HEK293 (cell line): ENCODE measurements at regions not wholly inside any gene's neighbourhood (a gene's known extent, or its start where the extent isn't known, plus 50 kb on each side); places are given as distances from the start of the nearest gene placed in this dataset.

Source experiments
- CTCF ChIA-PET: fragments of 350-600 bp; formaldehyde crosslinking; extraction: SDS; loops from one replicate; lab custom pipeline; 2021; ENCODE audit warnings: antibody characterized with exemption; lab: Yijun Ruan, JAX
- POLR2A ChIA-PET: fragments of 300-600 bp; formaldehyde crosslinking; extraction: SDS; loops from one replicate; lab custom pipeline; 2020; ENCODE audit warnings: antibody characterized with exemption, inconsistent platforms; lab: Yijun Ruan, JAX
- H3K27ac ChIP-seq: fragments of 200-500 bp; sonication (Bioruptor generic); 2 replicates; pipeline ENCODE4 v1.5.1; 2014; ENCODE audit warnings: low read depth, low read length, control low read depth, inconsistent platforms; ENCODE audit errors: extremely low read depth
- H3K36me3 ChIP-seq, 2 experiments: fragments of 200-500 bp in 1 of 2; sonication (Bioruptor generic) in 1 of 2; 1 replicate in 1 of 2; 2 replicates in 1 of 2; pipeline ENCODE4 v1.5.1; 2014 to 2017; ENCODE audit warnings: inconsistent platforms in 2 of 2, low read length in 2 of 2; ENCODE audit not compliant: control insufficient read depth in 2 of 2, insufficient read depth in 1 of 2
- H3K4me1 ChIP-seq: fragments of 200-500 bp; sonication (Bioruptor generic); 2 replicates; pipeline ENCODE4 v1.5.1; 2014; ENCODE audit warnings: mild to moderate bottlenecking, low read length, inconsistent platforms; ENCODE audit not compliant: control insufficient read depth, insufficient read depth
- H3K4me3 ChIP-seq: 2 replicates; pipeline ENCODE4 v1.5.1; 2011; ENCODE audit warnings: low read depth, mild to moderate bottlenecking, control low read depth, low read length, moderate library complexity
- H3K9me3 ChIP-seq: fragments of 200-500 bp; sonication (Bioruptor generic); 2 replicates; pipeline ENCODE4 v1.5.1; 2014; ENCODE audit warnings: low read depth, low read length, inconsistent platforms; ENCODE audit not compliant: control insufficient read depth, insufficient read depth
- HOXC10 ChIP-seq: sonication (generic); formaldehyde crosslinking; IDR thresholded peaks from 2 replicates; pipeline ENCODE4 v1.8.1; 2023; ENCODE audit warnings: mild to moderate bottlenecking, missing genetic modification reagents
- ZNF133 ChIP-seq: fragments of 450-650 bp; formaldehyde crosslinking; IDR thresholded peaks from 2 replicates; pipeline ENCODE4 v1.5.1; 2016; ENCODE audit warnings: missing biosample characterization, missing genetic modification characterization
- ZNF302 ChIP-seq: fragments of 450-650 bp; formaldehyde crosslinking; IDR thresholded peaks from 2 replicates; pipeline ENCODE4 v1.5.1; 2016; ENCODE audit warnings: missing biosample characterization, missing genetic modification characterization, low read depth
- ZNF548 ChIP-seq: fragments of 450-650 bp; formaldehyde crosslinking; IDR thresholded peaks from 2 replicates; pipeline ENCODE4 v1.5.1; 2016; ENCODE audit warnings: missing biosample characterization, missing genetic modification characterization
- ZNF830 ChIP-seq: fragments of 450-650 bp; IDR thresholded peaks from 2 replicates; pipeline ENCODE4 v1.5.0; 2018; ENCODE audit warnings: missing biosample characterization, missing genetic modification characterization, low read depth, mild to moderate bottlenecking, moderate library complexity
- TF ChIP-seq, protein P1 (sequence below): fragments of 450-650 bp; formaldehyde crosslinking; IDR thresholded peaks from 2 replicates; pipeline ENCODE4 v1.5.1; 2016; ENCODE audit warnings: missing biosample characterization, missing genetic modification characterization, borderline replicate concordance
- TF ChIP-seq, protein P2 (sequence below): fragments of 450-650 bp; formaldehyde crosslinking; IDR thresholded peaks from 2 replicates; pipeline ENCODE4 v1.5.1; 2016; ENCODE audit warnings: missing biosample characterization, missing genetic modification characterization, low read depth
- TF ChIP-seq, protein P3 (sequence below): fragments of 450-650 bp; formaldehyde crosslinking; IDR thresholded peaks from 2 replicates; pipeline ENCODE4 v1.5.1; 2016; ENCODE audit warnings: missing biosample characterization, missing genetic modification characterization
- TF ChIP-seq, protein P4 (sequence below): fragments of 450-650 bp; formaldehyde crosslinking; IDR thresholded peaks from 2 replicates; pipeline ENCODE4 v1.5.1; 2016; ENCODE audit warnings: missing biosample characterization, missing genetic modification characterization
- TF ChIP-seq, protein P5 (sequence below): fragments of 450-650 bp; formaldehyde crosslinking; IDR thresholded peaks from 2 replicates; pipeline ENCODE4 v1.5.1; 2016; ENCODE audit warnings: missing biosample characterization, missing genetic modification characterization
- TF ChIP-seq, protein P6 (sequence below): fragments of 450-650 bp; formaldehyde crosslinking; IDR thresholded peaks from 2 replicates; pipeline ENCODE4 v1.5.1; 2016; ENCODE audit warnings: missing biosample characterization, missing genetic modification characterization

DNA sequence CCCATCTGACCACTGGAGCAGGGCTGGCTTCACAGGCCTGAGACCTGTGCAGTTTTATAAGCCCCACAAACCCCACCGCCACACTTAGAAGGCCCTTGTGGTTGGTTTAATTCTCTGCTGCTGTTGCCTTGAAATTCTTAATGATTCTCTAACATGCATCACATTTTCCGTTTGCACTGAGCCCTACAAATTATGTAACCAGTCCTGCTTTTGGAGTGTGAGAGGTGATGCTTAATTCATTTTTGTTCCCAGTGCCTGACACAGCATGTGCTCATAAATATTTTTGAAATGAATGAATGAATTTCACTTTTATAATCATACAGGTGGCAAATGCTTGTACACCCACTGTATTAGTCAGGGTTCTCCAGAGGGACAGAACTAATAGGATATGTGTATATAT, 52.8 kb upstream of the PLXNC1 start (continued):
- TF ChIP-seq, protein P1, sequence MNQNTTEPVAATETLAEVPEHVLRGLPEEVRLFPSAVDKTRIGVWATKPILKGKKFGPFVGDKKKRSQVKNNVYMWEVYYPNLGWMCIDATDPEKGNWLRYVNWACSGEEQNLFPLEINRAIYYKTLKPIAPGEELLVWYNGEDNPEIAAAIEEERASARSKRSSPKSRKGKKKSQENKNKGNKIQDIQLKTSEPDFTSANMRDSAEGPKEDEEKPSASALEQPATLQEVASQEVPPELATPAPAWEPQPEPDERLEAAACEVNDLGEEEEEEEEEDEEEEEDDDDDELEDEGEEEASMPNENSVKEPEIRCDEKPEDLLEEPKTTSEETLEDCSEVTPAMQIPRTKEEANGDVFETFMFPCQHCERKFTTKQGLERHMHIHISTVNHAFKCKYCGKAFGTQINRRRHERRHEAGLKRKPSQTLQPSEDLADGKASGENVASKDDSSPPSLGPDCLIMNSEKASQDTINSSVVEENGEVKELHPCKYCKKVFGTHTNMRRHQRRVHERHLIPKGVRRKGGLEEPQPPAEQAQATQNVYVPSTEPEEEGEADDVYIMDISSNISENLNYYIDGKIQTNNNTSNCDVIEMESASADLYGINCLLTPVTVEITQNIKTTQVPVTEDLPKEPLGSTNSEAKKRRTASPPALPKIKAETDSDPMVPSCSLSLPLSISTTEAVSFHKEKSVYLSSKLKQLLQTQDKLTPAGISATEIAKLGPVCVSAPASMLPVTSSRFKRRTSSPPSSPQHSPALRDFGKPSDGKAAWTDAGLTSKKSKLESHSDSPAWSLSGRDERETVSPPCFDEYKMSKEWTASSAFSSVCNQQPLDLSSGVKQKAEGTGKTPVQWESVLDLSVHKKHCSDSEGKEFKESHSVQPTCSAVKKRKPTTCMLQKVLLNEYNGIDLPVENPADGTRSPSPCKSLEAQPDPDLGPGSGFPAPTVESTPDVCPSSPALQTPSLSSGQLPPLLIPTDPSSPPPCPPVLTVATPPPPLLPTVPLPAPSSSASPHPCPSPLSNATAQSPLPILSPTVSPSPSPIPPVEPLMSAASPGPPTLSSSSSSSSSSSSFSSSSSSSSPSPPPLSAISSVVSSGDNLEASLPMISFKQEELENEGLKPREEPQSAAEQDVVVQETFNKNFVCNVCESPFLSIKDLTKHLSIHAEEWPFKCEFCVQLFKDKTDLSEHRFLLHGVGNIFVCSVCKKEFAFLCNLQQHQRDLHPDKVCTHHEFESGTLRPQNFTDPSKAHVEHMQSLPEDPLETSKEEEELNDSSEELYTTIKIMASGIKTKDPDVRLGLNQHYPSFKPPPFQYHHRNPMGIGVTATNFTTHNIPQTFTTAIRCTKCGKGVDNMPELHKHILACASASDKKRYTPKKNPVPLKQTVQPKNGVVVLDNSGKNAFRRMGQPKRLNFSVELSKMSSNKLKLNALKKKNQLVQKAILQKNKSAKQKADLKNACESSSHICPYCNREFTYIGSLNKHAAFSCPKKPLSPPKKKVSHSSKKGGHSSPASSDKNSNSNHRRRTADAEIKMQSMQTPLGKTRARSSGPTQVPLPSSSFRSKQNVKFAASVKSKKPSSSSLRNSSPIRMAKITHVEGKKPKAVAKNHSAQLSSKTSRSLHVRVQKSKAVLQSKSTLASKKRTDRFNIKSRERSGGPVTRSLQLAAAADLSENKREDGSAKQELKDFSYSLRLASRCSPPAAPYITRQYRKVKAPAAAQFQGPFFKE: no peak
- no peak for TF ChIP-seq ZNF548 (tag by site-specific recombination)
- TF ChIP-seq HOXC10 (CRISPR knock-in tag): no peak
- TF ChIP-seq ZNF302 (tag by site-specific recombination): no peak
- TF ChIP-seq, protein P2, sequence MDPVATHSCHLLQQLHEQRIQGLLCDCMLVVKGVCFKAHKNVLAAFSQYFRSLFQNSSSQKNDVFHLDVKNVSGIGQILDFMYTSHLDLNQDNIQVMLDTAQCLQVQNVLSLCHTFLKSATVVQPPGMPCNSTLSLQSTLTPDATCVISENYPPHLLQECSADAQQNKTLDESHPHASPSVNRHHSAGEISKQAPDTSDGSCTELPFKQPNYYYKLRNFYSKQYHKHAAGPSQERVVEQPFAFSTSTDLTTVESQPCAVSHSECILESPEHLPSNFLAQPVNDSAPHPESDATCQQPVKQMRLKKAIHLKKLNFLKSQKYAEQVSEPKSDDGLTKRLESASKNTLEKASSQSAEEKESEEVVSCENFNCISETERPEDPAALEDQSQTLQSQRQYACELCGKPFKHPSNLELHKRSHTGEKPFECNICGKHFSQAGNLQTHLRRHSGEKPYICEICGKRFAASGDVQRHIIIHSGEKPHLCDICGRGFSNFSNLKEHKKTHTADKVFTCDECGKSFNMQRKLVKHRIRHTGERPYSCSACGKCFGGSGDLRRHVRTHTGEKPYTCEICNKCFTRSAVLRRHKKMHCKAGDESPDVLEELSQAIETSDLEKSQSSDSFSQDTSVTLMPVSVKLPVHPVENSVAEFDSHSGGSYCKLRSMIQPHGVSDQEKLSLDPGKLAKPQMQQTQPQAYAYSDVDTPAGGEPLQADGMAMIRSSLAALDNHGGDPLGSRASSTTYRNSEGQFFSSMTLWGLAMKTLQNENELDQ (tag by site-specific recombination): no peak
- TF ChIP-seq, protein P3, sequence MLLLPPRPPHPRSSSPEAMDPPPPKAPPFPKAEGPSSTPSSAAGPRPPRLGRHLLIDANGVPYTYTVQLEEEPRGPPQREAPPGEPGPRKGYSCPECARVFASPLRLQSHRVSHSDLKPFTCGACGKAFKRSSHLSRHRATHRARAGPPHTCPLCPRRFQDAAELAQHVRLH (tag by site-specific recombination): no peak
- no peak for TF ChIP-seq ZNF133
- TF ChIP-seq, all 188 proteins: peak for 0

DNA sequence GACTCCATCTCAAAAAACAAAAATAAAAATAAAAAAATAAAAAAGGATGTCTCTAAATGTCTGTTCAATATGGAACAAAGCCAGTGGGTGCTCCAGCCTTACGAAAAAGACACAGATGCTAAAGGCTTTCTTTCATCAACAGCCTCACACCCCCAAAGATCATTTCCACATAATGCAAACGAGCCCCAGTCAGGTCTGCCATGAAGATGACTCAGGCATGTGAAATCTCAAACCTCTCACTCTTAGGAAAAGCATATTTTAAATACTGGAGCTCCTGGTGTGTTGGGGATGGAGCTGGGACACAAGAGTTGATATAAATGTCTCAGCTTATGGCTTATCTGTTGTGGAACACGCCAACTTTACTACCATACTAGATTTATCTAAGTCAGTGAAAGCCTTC, 49.9 kb upstream of the PLXNC1 start:
- Histone ChIP-seq H3K27ac (no peak overlapping the region), H3K4me1 (no peaks in the 10 kb centered on the region), H3K4me3 (no peak overlapping the region), H3K36me3 (no peaks in the 10 kb centered on the region), H3K9me3 (no peaks in the 10 kb centered on the region)
- POLR2A ChIA-PET: interaction anchor here (1.4 kb wide), 1 partner anchor 529 kb away, joined by 4 read pairs; no protein-coding TSS in a partner anchor
- TF ChIP-seq, protein P4, sequence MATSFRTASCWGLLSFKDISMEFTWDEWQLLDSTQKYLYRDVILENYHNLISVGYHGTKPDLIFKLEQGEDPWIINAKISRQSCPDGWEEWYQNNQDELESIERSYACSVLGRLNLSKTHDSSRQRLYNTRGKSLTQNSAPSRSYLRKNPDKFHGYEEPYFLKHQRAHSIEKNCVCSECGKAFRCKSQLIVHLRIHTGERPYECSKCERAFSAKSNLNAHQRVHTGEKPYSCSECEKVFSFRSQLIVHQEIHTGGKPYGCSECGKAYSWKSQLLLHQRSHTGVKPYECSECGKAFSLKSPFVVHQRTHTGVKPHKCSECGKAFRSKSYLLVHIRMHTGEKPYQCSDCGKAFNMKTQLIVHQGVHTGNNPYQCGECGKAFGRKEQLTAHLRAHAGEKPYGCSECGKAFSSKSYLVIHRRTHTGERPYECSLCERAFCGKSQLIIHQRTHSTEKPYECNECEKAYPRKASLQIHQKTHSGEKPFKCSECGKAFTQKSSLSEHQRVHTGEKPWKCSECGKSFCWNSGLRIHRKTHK (tag by site-specific recombination): no peak
- TF ChIP-seq, protein P5, sequence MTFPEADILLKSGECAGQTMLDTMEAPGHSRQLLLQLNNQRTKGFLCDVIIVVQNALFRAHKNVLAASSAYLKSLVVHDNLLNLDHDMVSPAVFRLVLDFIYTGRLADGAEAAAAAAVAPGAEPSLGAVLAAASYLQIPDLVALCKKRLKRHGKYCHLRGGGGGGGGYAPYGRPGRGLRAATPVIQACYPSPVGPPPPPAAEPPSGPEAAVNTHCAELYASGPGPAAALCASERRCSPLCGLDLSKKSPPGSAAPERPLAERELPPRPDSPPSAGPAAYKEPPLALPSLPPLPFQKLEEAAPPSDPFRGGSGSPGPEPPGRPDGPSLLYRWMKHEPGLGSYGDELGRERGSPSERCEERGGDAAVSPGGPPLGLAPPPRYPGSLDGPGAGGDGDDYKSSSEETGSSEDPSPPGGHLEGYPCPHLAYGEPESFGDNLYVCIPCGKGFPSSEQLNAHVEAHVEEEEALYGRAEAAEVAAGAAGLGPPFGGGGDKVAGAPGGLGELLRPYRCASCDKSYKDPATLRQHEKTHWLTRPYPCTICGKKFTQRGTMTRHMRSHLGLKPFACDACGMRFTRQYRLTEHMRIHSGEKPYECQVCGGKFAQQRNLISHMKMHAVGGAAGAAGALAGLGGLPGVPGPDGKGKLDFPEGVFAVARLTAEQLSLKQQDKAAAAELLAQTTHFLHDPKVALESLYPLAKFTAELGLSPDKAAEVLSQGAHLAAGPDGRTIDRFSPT (tag by site-specific recombination): no peak
- no peak for TF ChIP-seq ZNF830 (tag by site-specific recombination)
- TF ChIP-seq, protein P6, sequence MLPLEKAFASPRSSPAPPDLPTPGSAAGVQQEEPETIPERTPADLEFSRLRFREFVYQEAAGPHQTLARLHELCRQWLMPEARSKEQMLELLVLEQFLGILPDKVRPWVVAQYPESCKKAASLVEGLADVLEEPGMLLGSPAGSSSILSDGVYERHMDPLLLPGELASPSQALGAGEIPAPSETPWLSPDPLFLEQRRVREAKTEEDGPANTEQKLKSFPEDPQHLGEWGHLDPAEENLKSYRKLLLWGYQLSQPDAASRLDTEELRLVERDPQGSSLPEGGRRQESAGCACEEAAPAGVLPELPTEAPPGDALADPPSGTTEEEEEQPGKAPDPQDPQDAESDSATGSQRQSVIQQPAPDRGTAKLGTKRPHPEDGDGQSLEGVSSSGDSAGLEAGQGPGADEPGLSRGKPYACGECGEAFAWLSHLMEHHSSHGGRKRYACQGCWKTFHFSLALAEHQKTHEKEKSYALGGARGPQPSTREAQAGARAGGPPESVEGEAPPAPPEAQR (tag by site-specific recombination): no peak
- CTCF ChIA-PET: interaction anchor here (0.5 to 6.1 kb wide), 3 partner anchors 24 to 595 kb away, joined by 4 to 127 read pairs (median 60); no protein-coding TSS in a partner anchor
